ENCODE measurements at regions not wholly inside any gene's neighbourhood (a gene's known extent, or its start where the extent isn't known, plus 50 kb on each side); places are given as distances from the start of the nearest gene placed in this dataset.

- no peak for DNase-seq
- Histone ChIP-seq H3K27ac (no peak overlapping the region), H3K4me1 (peaks cover 0 to 3% (median 0%) of the 10 kb centered on the region in 4 donors), H3K9me3 (no peaks in the 10 kb centered on the region), H3K36me3 (no peaks in the 10 kb centered on the region), H3K4me3 (no peak overlapping the region), H3K27me3 (peaks cover 0 to 21% (median 9%) of the 10 kb centered on the region in 3 donors)
- TF ChIP-seq POLR2A (IDR thresholded peaks at IDR 0.05) (no peak), EP300 (IDR thresholded peaks at IDR 0.05) (no peak), POLR2AphosphoS5 (IDR thresholded peaks at IDR 0.05) (no peak)
- TF ChIP-seq, protein P1, sequence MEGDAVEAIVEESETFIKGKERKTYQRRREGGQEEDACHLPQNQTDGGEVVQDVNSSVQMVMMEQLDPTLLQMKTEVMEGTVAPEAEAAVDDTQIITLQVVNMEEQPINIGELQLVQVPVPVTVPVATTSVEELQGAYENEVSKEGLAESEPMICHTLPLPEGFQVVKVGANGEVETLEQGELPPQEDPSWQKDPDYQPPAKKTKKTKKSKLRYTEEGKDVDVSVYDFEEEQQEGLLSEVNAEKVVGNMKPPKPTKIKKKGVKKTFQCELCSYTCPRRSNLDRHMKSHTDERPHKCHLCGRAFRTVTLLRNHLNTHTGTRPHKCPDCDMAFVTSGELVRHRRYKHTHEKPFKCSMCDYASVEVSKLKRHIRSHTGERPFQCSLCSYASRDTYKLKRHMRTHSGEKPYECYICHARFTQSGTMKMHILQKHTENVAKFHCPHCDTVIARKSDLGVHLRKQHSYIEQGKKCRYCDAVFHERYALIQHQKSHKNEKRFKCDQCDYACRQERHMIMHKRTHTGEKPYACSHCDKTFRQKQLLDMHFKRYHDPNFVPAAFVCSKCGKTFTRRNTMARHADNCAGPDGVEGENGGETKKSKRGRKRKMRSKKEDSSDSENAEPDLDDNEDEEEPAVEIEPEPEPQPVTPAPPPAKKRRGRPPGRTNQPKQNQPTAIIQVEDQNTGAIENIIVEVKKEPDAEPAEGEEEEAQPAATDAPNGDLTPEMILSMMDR (IDR thresholded peaks at IDR 0.05): no peak
- intact Hi-C loops (cut with DNase I): no loop called here
- WGBS, 2 donors: 87 to 90% methylated on average over 12 of the region's 12 CpGs
These were observed 153.0 kb downstream of the PHETA1 start for GRCh38 chr12:111215881-111216280.

DNA sequence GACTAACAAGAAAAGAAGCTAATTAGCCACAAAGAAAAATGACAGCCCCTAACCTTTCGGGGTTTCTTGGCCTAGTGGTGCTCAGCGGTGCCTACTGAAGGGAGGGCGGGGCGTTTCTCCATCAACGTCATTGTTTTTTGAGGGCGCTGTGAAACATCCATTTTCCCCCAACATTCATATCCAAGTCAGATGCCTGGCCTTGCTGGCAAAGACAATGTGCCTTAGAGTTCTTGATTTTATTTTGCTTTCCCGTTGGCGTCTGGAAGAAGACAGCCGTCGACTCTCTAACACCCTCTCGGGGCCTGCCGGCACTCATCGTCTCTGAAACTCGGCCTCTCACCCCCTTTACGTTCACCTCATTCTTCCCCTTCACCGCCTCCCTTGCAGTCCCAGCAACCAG lies 154.5 kb downstream of the PHETA1 start:
- H3K4me1 ChIP-seq: peaks cover 0 to 1% (median 0%) of the 10 kb centered on the region in 4 donors
- H3K9me3 ChIP-seq: no peaks in the 10 kb centered on the region
- no peak for DNase-seq
- H3K27me3 ChIP-seq: peaks cover 0 to 33% (median 9%) of the 10 kb centered on the region in 3 donors
- H3K36me3 ChIP-seq: no peaks in the 10 kb centered on the region
- TF ChIP-seq POLR2AphosphoS5 (IDR thresholded peaks at IDR 0.05) (no peak), EP300 (IDR thresholded peaks at IDR 0.05) (no peak), POLR2A (IDR thresholded peaks at IDR 0.05) (no peak)
- TF ChIP-seq, protein P1 (IDR thresholded peaks at IDR 0.05): no peak
- WGBS, 2 donors: 68 to 79% methylated on average over 16 of the region's 16 CpGs
- no peak overlapping the region for H3K4me3 ChIP-seq
- H3K27ac ChIP-seq: no peak overlapping the region
- intact Hi-C loops (cut with DNase I): no loop called here

DNA sequence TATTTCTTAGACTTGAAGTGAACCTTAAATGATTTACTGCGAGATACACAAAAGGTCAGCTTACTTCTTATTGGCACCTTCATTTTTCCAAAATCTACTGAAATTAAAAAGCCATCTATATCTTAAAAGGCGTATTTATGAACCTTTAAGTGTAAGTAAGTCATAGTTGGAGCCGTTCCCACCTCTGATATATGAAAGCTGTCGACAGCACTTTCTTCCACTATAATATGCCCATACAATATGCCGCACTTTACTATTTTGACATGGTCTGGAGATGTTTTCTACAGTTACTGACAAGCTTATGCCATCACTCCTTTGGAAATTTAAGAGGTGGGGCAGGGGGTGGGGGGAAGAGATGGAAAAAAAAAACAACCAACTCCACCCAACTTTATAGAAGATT lies 155.3 kb downstream of the PHETA1 start:
- TF ChIP-seq POLR2AphosphoS5 (IDR thresholded peaks at IDR 0.05) (no peak), EP300 (IDR thresholded peaks at IDR 0.05) (no peak), POLR2A (IDR thresholded peaks at IDR 0.05) (no peak)
- TF ChIP-seq, protein P1 (IDR thresholded peaks at IDR 0.05): no peak
- Histone ChIP-seq H3K27ac (no peak overlapping the region), H3K27me3 (peaks cover 0 to 36% (median 9%) of the 10 kb centered on the region in 3 donors), H3K4me1 (no peaks in the 10 kb centered on the region), H3K4me3 (no peak overlapping the region), H3K9me3 (no peaks in the 10 kb centered on the region), H3K36me3 (no peaks in the 10 kb centered on the region)
- WGBS, 2 donors: 85 to 88% methylated on average over 5 of the region's 5 CpGs
- intact Hi-C loops (cut with DNase I): no loop called here
- DNase-seq: no peak

DNA sequence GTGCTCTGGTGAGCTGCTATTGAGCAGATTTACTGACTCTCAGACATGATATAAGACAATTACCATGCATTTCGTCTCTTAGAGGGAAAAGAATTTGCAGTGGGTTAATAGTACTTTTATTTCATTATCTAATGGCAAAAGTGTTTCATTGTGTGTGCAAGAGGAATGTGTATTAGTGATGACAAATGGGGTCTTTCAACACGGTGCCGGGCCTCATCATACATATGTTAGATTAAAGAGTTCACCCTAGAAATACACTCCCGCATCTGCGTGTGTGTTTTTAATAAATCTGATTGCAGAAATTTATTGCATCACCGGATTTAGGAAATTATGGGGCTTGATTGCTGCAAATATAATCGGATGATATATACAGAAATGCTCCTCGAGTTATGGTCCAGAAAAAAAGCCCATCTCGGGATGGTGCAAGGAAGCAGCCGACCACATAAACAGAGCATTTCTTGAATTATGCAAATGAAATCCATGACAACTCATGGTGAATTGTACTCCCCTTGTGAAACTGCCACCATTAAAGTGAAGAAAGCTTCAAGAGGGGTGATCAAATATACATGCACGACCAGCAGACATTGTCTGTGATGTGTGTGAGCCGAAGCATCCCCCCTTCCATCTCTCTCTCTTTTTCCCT lies 156.0 kb downstream of the PHETA1 start:
- 79 to 83% methylated on average over 12 of the region's 12 CpGs for WGBS, 2 donors
- intact Hi-C loops (cut with DNase I): no loop called here

GRCh38 chr12:111211910-111212757 lies 156.8 kb downstream of the PHETA1 start:
- H3K9me3 ChIP-seq: no peaks in the 10 kb centered on the region
- 42 to 48% methylated on average over 7 of the region's 7 CpGs for WGBS, 2 donors
- H3K4me1 ChIP-seq: no peaks in the 10 kb centered on the region
- intact Hi-C loops (cut with DNase I): no loop called here
- H3K27me3 ChIP-seq: peaks cover 0 to 36% (median 9%) of the 10 kb centered on the region in 3 donors
- no peak overlapping the region for H3K4me3 ChIP-seq
- H3K36me3 ChIP-seq: no peaks in the 10 kb centered on the region
- no peak for DNase-seq
- no peak for TF ChIP-seq POLR2AphosphoS5 (IDR thresholded peaks at IDR 0.05)
- no peak for TF ChIP-seq EP300 (IDR thresholded peaks at IDR 0.05)
- TF ChIP-seq, protein P1 (IDR thresholded peaks at IDR 0.05): no peak
- no peak for TF ChIP-seq POLR2A (IDR thresholded peaks at IDR 0.05)
- no peak overlapping the region for H3K27ac ChIP-seq

More for the DNA sequence above, 156.0 kb downstream of the PHETA1 start:
- Histone ChIP-seq H3K4me1 (no peaks in the 10 kb centered on the region), H3K27ac (no peak overlapping the region), H3K9me3 (no peaks in the 10 kb centered on the region), H3K4me3 (no peak overlapping the region), H3K27me3 (peaks cover 0 to 36% (median 9%) of the 10 kb centered on the region in 3 donors), H3K36me3 (no peaks in the 10 kb centered on the region)
- DNase-seq: no peak
- TF ChIP-seq POLR2A (IDR thresholded peaks at IDR 0.05): no peak

Data from sigmoid colon (tissue), 6 donors.